IMR-90 (cell line): ENCODE measurements at regions not wholly inside any gene's neighbourhood (a gene's known extent, or its start where the extent isn't known, plus 50 kb on each side); places are given as distances from the start of the nearest gene placed in this dataset.

Experiments
- ATAC-seq: fragments of 200-7000 bp; cut with Tn5 transposase; 2 replicates; pipeline ENCODE4 v1.9.1; 2020; ENCODE audit warnings: low read depth, mild to moderate bottlenecking, moderate library complexity
- BruUV-seq: library from RNA; stranded (reverse); fragments of 400-500 nt; replicated peaks from 2 replicates; lab custom pipeline; 2021; lab: Mats Ljungman, UMichigan
- CTCF ChIA-PET: fragments of 300-600 bp; formaldehyde crosslinking; extraction: SDS; loops from one replicate; lab custom pipeline; 2021; ENCODE audit warnings: antibody characterized with exemption; lab: Yijun Ruan, JAX
- POLR2A ChIA-PET: fragments of 300-600 bp; sonication (Branson Sonifier 250); formaldehyde crosslinking; loops from one replicate; lab custom pipeline; 2022; ENCODE audit warnings: antibody characterized with exemption; ENCODE audit not compliant: unreplicated experiment; lab: Charles Lee
- DNase-seq: peaks from one replicate; pipeline ENCODE4 v3.0.0; 2013
- H2AFZ ChIP-seq: replicated peaks from 2 replicates; pipeline ENCODE3; 2013; ENCODE audit warnings: low read length, mild to moderate bottlenecking; ENCODE audit not compliant: poor library complexity
- H2AK5ac ChIP-seq: 2 replicates; pipeline ENCODE4 v1.6.1; 2013; ENCODE audit warnings: low read depth, low read length, inconsistent platforms
- H2AK9ac ChIP-seq: replicated peaks from 2 replicates; pipeline ENCODE3; 2013; ENCODE audit warnings: mild to moderate bottlenecking, low read depth, low read length, moderate library complexity; ENCODE audit not compliant: poor library complexity
- H2BK120ac ChIP-seq: 2 replicates; pipeline ENCODE4 v1.6.1; 2013; ENCODE audit warnings: low read depth, low read length, inconsistent platforms
- H2BK15ac ChIP-seq: 3 replicates; pipeline ENCODE4 v1.6.1; 2013; ENCODE audit warnings: low read depth, low read length, inconsistent platforms
- H2BK20ac ChIP-seq: 2 replicates; pipeline ENCODE4 v1.6.1; 2013; ENCODE audit warnings: low read depth, mild to moderate bottlenecking, inconsistent platforms, low read length, moderate library complexity
- H2BK5ac ChIP-seq: 2 replicates; pipeline ENCODE4 v1.6.1; 2013; ENCODE audit warnings: mild to moderate bottlenecking, low read depth, low read length, inconsistent platforms; ENCODE audit not compliant: poor library complexity, severe bottlenecking
- H3K14ac ChIP-seq: replicated peaks from 2 replicates; pipeline ENCODE4 v1.6.1; 2013; ENCODE audit warnings: low read depth, low read length, inconsistent platforms
- H3K18ac ChIP-seq: 2 replicates; pipeline ENCODE4 v1.6.1; 2013; ENCODE audit warnings: low read depth, low read length, control low read depth
- H3K23ac ChIP-seq: 2 replicates; pipeline ENCODE4 v1.6.1; 2013; ENCODE audit warnings: low read depth, low read length, inconsistent platforms
- H3K27ac ChIP-seq: 2 replicates; pipeline ENCODE4 v1.5.1; 2013; ENCODE audit warnings: mild to moderate bottlenecking, control low read depth, low read length; ENCODE audit not compliant: insufficient read depth
- H3K27me3 ChIP-seq: 2 replicates; pipeline ENCODE4 v1.6.1; 2013; ENCODE audit warnings: low read length; ENCODE audit not compliant: control insufficient read depth, insufficient read depth
- H3K36me3 ChIP-seq: 2 replicates; pipeline ENCODE4 v1.6.1; 2013; ENCODE audit warnings: low read length, mixed read lengths; ENCODE audit not compliant: control insufficient read depth, insufficient read depth
- H3K4ac ChIP-seq: 2 replicates; pipeline ENCODE4 v1.6.1; 2013; ENCODE audit warnings: low read depth, low read length, inconsistent platforms
- H3K4me1 ChIP-seq: 2 replicates; pipeline ENCODE4 v1.6.1; 2013; ENCODE audit warnings: low read length, mixed read lengths; ENCODE audit not compliant: control insufficient read depth, insufficient read depth
- H3K4me2 ChIP-seq: 2 replicates; pipeline ENCODE4 v1.6.1; 2013; ENCODE audit warnings: low read depth, mild to moderate bottlenecking, control low read depth, low read length, moderate library complexity
- H3K4me3 ChIP-seq: 2 replicates; pipeline ENCODE4 v1.5.1; 2013; ENCODE audit warnings: low read depth, mild to moderate bottlenecking, control low read depth, low read length, moderate library complexity; ENCODE audit not compliant: insufficient read depth
- H3K56ac ChIP-seq: 2 replicates; pipeline ENCODE4 v1.6.1; 2013; ENCODE audit warnings: low read length, inconsistent platforms; ENCODE audit not compliant: insufficient read depth; ENCODE audit errors: extremely low read depth
- H3K79me1 ChIP-seq, 2 experiments: 2 replicates each; pipeline ENCODE4 v1.6.1; 2013; ENCODE audit warnings: low read length in 2 of 2, inconsistent platforms in 1 of 2, low read depth in 1 of 2
- H3K9ac ChIP-seq: 2 replicates; pipeline ENCODE4 v1.6.1; 2013; ENCODE audit warnings: low read depth, low read length, control low read depth
- H3K9me1 ChIP-seq: 2 replicates; pipeline ENCODE4 v1.6.1; 2013; ENCODE audit warnings: low read length, inconsistent platforms; ENCODE audit not compliant: insufficient read depth
- H3K9me3 ChIP-seq: 2 replicates; pipeline ENCODE4 v1.6.1; 2013; ENCODE audit warnings: low read length; ENCODE audit not compliant: control insufficient read depth, insufficient read depth
- H4K20me1 ChIP-seq: 2 replicates; pipeline ENCODE4 v1.6.1; 2013; ENCODE audit warnings: low read length, inconsistent platforms; ENCODE audit not compliant: insufficient read depth
- H4K5ac ChIP-seq: 2 replicates; pipeline ENCODE4 v1.6.1; 2013; ENCODE audit warnings: mild to moderate bottlenecking, low read depth, low read length, control low read depth
- H4K8ac ChIP-seq, 2 experiments: 2 replicates each; pipeline ENCODE4 v1.6.1; 2013; ENCODE audit warnings: low read depth in 2 of 2, low read length in 2 of 2, control low read depth in 1 of 2, inconsistent platforms in 1 of 2
- H4K91ac ChIP-seq: 2 replicates; pipeline ENCODE4 v1.6.1; 2013; ENCODE audit warnings: low read depth, low read length, inconsistent platforms; ENCODE audit not compliant: insufficient read depth
- BHLHE40 ChIP-seq: fragments of 150-350 bp; IDR thresholded peaks from 2 replicates; pipeline ENCODE4 v1.6.1; 2016; ENCODE audit warnings: mild to moderate bottlenecking, low read depth, low read length
- CEBPB ChIP-seq: IDR thresholded peaks from 2 replicates; pipeline ENCODE4 v1.6.1; 2012; ENCODE audit warnings: low read depth, low read length, improper control_type of control experiment
- CHD1 ChIP-seq: IDR thresholded peaks from 2 replicates; pipeline ENCODE4 v1.6.1; 2012; ENCODE audit warnings: low read depth, low read length, improper control_type of control experiment
- CTCF ChIP-seq: conservative IDR thresholded peaks from 2 replicates; pipeline ENCODE4 v1.5.1; 2012; ENCODE audit warnings: mild to moderate bottlenecking, low read depth, low read length, improper control_type of control experiment
- FOS ChIP-seq: fragments of 150-350 bp; IDR thresholded peaks from 2 replicates; pipeline ENCODE4 v1.6.1; 2016; ENCODE audit warnings: low read depth, low read length
- MAFK ChIP-seq: IDR thresholded peaks from 2 replicates; pipeline ENCODE4 v1.6.1; 2012; ENCODE audit warnings: low read depth, low read length, improper control_type of control experiment
- MAZ ChIP-seq: IDR thresholded peaks from 2 replicates; pipeline ENCODE4 v1.6.1; 2012; ENCODE audit warnings: low read depth, mild to moderate bottlenecking, low read length, improper control_type of control experiment, moderate library complexity, borderline replicate concordance
- MXI1 ChIP-seq: IDR thresholded peaks from 2 replicates; pipeline ENCODE4 v1.6.1; 2012; ENCODE audit warnings: low read depth, mild to moderate bottlenecking, low read length, moderate library complexity, borderline replicate concordance
- NFE2L2 ChIP-seq: fragments of 150-350 bp; IDR thresholded peaks from 2 replicates; pipeline ENCODE4 v1.6.1; 2016; ENCODE audit warnings: low read depth, mild to moderate bottlenecking, low read length
- POLR2A ChIP-seq: IDR thresholded peaks from 2 replicates; pipeline ENCODE4 v1.6.1; 2012; ENCODE audit warnings: mild to moderate bottlenecking, low read depth, low read length
- RAD21 ChIP-seq: IDR thresholded peaks from 2 replicates; pipeline ENCODE4 v1.6.1; 2012; ENCODE audit warnings: low read length, improper control_type of control experiment
- RCOR1 ChIP-seq: IDR thresholded peaks from 2 replicates; pipeline ENCODE4 v1.6.1; 2012; ENCODE audit warnings: mild to moderate bottlenecking, low read length, improper control_type of control experiment; ENCODE audit not compliant: insufficient replicate concordance
- RFX5 ChIP-seq: IDR thresholded peaks from 2 replicates; pipeline ENCODE4 v1.8.0; 2012; ENCODE audit warnings: low read depth, mild to moderate bottlenecking, low read length, moderate library complexity
- SMC3 ChIP-seq: fragments of 150-350 bp; IDR thresholded peaks from 2 replicates; pipeline ENCODE4 v1.6.1; 2016; ENCODE audit warnings: low read depth, mild to moderate bottlenecking, antibody characterized with exemption, low read length, moderate library complexity
- WGBS, 2 experiments: methylation state at CpG; one replicate each; pipeline versions ENCODE4 v1.1.5 to v1.1.7; 2013; ENCODE audit warnings: missing lambda C conversion rate in 2 of 2; ENCODE audit not compliant: insufficient read length in 1 of 2; ENCODE audit errors: extremely low coverage in 2 of 2; 5-methylcytosine and 5-hydroxymethylcytosine counted together
- dilution Hi-C: fragments of 300-500 bp; cut with HindIII; formaldehyde crosslinking; loops from one replicate; pipeline ENCODE4 v1.14.3; 2018; ENCODE audit warnings: low sequenced_read_pairs; ENCODE audit not compliant: unreplicated experiment
- in situ Hi-C: fragments of 300-500 bp; cut with MboI; formaldehyde crosslinking; loops from 3 replicates; pipeline ENCODE4 v1.14.3; 2019; ENCODE audit warnings: low sequenced_read_pairs, inconsistent platforms, mixed read lengths
- intact Hi-C: fragments of 100-400 bp; cut with micrococcal nuclease; formaldehyde crosslinking; loops from 2 replicates; pipeline ENCODE4 v1.10.0; 2022
- TF ChIP-seq, protein P1 (sequence below): fragments of 150-350 bp; IDR thresholded peaks from 2 replicates; pipeline ENCODE4 v1.6.1; 2016; ENCODE audit warnings: low read depth, mild to moderate bottlenecking, low read length, moderate library complexity, borderline replicate concordance
- TF ChIP-seq, protein P2 (sequence below): fragments of 150-350 bp; IDR thresholded peaks from 2 replicates; pipeline ENCODE4 v1.6.1; 2017; ENCODE audit warnings: mild to moderate bottlenecking, antibody characterized with exemption, low read length, low read depth

DNA sequence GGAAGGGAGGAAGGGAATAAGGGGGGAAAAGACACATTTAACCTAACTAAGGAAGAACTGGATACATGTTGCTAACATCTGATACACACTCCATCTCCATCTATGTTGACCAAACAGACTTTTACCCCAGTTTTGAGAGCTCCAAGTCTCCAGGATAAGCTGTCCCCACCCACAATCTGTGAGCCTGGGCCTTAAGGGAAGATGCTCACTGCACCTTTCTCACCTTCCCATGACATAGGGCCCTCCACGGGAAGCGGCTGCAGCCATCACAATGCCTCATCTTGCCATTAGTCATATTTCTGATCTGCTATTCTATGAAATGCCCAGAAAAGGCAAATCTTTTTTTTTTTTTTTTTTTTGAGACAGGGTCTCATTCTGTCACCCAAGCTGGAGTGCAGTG is 126.6 kb upstream of the SALL4 start:
- H2BK20ac ChIP-seq, result no peak overlapping the region
- intact Hi-C loops, result no loop called here

More for the DNA sequence above, 126.6 kb upstream of the SALL4 start:
- H2AK5ac ChIP-seq, result no peak overlapping the region
- no peaks in the 10 kb centered on the region for H3K36me3 ChIP-seq
- no peaks in the 10 kb centered on the region for H4K20me1 ChIP-seq
- H2AFZ ChIP-seq, result no peak overlapping the region
- no peak overlapping the region for H3K56ac ChIP-seq
- BruUV-seq, result no TSS peak
- no peak overlapping the region for H3K23ac ChIP-seq
- no peaks in the 10 kb centered on the region for H3K79me1 ChIP-seq
- H2AK9ac ChIP-seq, result peak overlapping the region; percentile 3
- no peak overlapping the region for H4K8ac ChIP-seq
- TF ChIP-seq RAD21, result no peak
- TF ChIP-seq CHD1, result no peak
- TF ChIP-seq MAZ, result no peak
- TF ChIP-seq SMC3, result no peak
- TF ChIP-seq, protein P1, sequence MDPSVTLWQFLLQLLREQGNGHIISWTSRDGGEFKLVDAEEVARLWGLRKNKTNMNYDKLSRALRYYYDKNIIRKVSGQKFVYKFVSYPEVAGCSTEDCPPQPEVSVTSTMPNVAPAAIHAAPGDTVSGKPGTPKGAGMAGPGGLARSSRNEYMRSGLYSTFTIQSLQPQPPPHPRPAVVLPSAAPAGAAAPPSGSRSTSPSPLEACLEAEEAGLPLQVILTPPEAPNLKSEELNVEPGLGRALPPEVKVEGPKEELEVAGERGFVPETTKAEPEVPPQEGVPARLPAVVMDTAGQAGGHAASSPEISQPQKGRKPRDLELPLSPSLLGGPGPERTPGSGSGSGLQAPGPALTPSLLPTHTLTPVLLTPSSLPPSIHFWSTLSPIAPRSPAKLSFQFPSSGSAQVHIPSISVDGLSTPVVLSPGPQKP, result no peak
- no peak for TF ChIP-seq MXI1
- TF ChIP-seq FOS, result no peak
- TF ChIP-seq NFE2L2, result no peak
- no peak for TF ChIP-seq CTCF
- no peak for TF ChIP-seq CEBPB
- TF ChIP-seq, protein P2, sequence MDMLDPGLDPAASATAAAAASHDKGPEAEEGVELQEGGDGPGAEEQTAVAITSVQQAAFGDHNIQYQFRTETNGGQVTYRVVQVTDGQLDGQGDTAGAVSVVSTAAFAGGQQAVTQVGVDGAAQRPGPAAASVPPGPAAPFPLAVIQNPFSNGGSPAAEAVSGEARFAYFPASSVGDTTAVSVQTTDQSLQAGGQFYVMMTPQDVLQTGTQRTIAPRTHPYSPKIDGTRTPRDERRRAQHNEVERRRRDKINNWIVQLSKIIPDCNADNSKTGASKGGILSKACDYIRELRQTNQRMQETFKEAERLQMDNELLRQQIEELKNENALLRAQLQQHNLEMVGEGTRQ, result no peak
- no peak for TF ChIP-seq RCOR1
- TF ChIP-seq POLR2A, result no peak
- TF ChIP-seq MAFK, result no peak
- TF ChIP-seq RFX5, result no peak
- no peak for TF ChIP-seq BHLHE40
- H4K91ac ChIP-seq, result no peak overlapping the region
- H3K4ac ChIP-seq, result no peak overlapping the region
- H3K9me1 ChIP-seq, result no peaks in the 10 kb centered on the region
- in situ Hi-C loops, result no loop called here
- H4K5ac ChIP-seq, result no peak overlapping the region
- POLR2A ChIA-PET, result no interaction called here
- no peaks in the 10 kb centered on the region for H3K27me3 ChIP-seq
- no peak overlapping the region for H3K14ac ChIP-seq
- H2BK15ac ChIP-seq, result no peak overlapping the region
- H3K27ac ChIP-seq, result no peak overlapping the region
- no peak overlapping the region for H3K4me2 ChIP-seq
- dilution Hi-C loops, result no loop called here
- no peak overlapping the region for H2BK5ac ChIP-seq
- ATAC-seq (no peak), DNase-seq (no peak)
- no peak overlapping the region for H2BK120ac ChIP-seq
- no peak overlapping the region for H3K18ac ChIP-seq
- no peaks in the 10 kb centered on the region for H3K9me3 ChIP-seq
- H3K4me1 ChIP-seq, result no peaks in the 10 kb centered on the region
- WGBS, 2 experiments, result no CpG with 5 or more reads among the region's 2 CpGs
- no peak overlapping the region for H3K9ac ChIP-seq
- CTCF ChIA-PET, result no interaction called here
- no peak overlapping the region for H3K4me3 ChIP-seq
